SU-DHL-6 (cell line): ENCODE measurements at regions not wholly inside any gene's neighbourhood (a gene's known extent, or its start where the extent isn't known, plus 50 kb on each side); places are given as distances from the start of the nearest gene placed in this dataset.

Experiments used
- H2AFZ ChIP-seq: fragments of 200-600 bp; sonication (generic); 2 replicates; pipeline ENCODE4 v1.6.1; 2014; ENCODE audit warnings: low read depth, mild to moderate bottlenecking, moderate library complexity, mixed read lengths, antibody characterized with exemption, low read length; ENCODE audit not compliant: severe bottlenecking
- H3F3A ChIP-seq: fragments of 200-600 bp; shearing (Covaris generic); 2 replicates; pipeline ENCODE4 v1.6.0; 2016; ENCODE audit warnings: antibody characterized with exemption, mild to moderate bottlenecking; ENCODE audit not compliant: insufficient read depth
- H3K27ac ChIP-seq: fragments of 200-600 bp; sonication (generic); 2 replicates; pipeline ENCODE4 v1.5.1; 2016; ENCODE audit warnings: low read depth, mild to moderate bottlenecking, low read length, moderate library complexity, mixed read lengths
- H3K27me3 ChIP-seq: fragments of 200-600 bp; sonication (generic), shearing (Covaris generic); 2 replicates; pipeline ENCODE4 v1.6.0; 2014; ENCODE audit warnings: mild to moderate bottlenecking, low read length
- H3K36me3 ChIP-seq: fragments of 200-600 bp; sonication (generic); 2 replicates; pipeline ENCODE4 v1.6.1; 2014; ENCODE audit warnings: mild to moderate bottlenecking, low read length, mixed read lengths
- H3K4me2 ChIP-seq: fragments of 300-600, 200-600 bp; shearing (Covaris generic), sonication (generic); 2 replicates; pipeline ENCODE4 v1.6.0; 2014; ENCODE audit warnings: low read length, low read depth, mild to moderate bottlenecking; ENCODE audit not compliant: poor library complexity, severe bottlenecking
- H3K4me3 ChIP-seq: fragments of 200-600 bp; sonication (generic); 2 replicates; pipeline ENCODE4 v1.5.1; 2014; ENCODE audit warnings: antibody characterized with exemption, low read length, mild to moderate bottlenecking, mixed read lengths; ENCODE audit not compliant: insufficient read depth, poor library complexity, severe bottlenecking
- H3K79me2 ChIP-seq: fragments of 200-600 bp; sonication (generic); 2 replicates; pipeline ENCODE4 v1.6.1; 2014; ENCODE audit warnings: mild to moderate bottlenecking, low read length, moderate library complexity; ENCODE audit not compliant: insufficient read depth
- H3K9ac ChIP-seq: fragments of 200-600 bp; sonication (generic); 2 replicates; pipeline ENCODE4 v1.7.0; 2014; ENCODE audit warnings: mild to moderate bottlenecking, low read length
- H3K9me2 ChIP-seq: fragments of 200-600 bp; sonication (generic); replicated peaks from 2 replicates; pipeline ENCODE4 v1.6.1; 2014; ENCODE audit warnings: low read length; ENCODE audit not compliant: insufficient read depth
- H3K9me3 ChIP-seq: fragments of 200-600 bp; sonication (generic); 2 replicates; pipeline ENCODE4 v1.6.1; 2014; ENCODE audit warnings: low read length, mixed read lengths; ENCODE audit not compliant: insufficient read depth
- H4K20me1 ChIP-seq: fragments of 200-600 bp; sonication (generic); 2 replicates; pipeline ENCODE4 v1.6.1; 2014; ENCODE audit warnings: low read depth, mild to moderate bottlenecking, antibody characterized with exemption, low read length, moderate library complexity, mixed read lengths
- CTCF ChIP-seq: fragments of 200-600 bp; sonication (generic); IDR thresholded peaks from one replicate; pipeline ENCODE4 v1.5.1; 2017; ENCODE audit warnings: antibody characterized with exemption, mild to moderate bottlenecking, low read length, moderate library complexity; ENCODE audit not compliant: insufficient read depth, poor library complexity, severe bottlenecking
- EZH2phosphoT487 ChIP-seq: fragments of 200-600 bp; sonication (generic), shearing (Covaris generic); conservative IDR thresholded peaks from 2 replicates; pipeline ENCODE4 v1.6.1; 2018; ENCODE audit warnings: mild to moderate bottlenecking, antibody characterized with exemption, low read length, moderate library complexity, mixed read lengths

- no peak overlapping the region for H3K4me3 ChIP-seq
- H2AFZ ChIP-seq = no peak overlapping the region
- no peaks in the 10 kb centered on the region for H3K27me3 ChIP-seq
- no peak overlapping the region for H3K4me2 ChIP-seq
- H3F3A ChIP-seq = no peaks in the 10 kb centered on the region
- H3K9me2 ChIP-seq = no peaks in the 10 kb centered on the region
- H3K79me2 ChIP-seq = no peaks in the 10 kb centered on the region
- H3K9me3 ChIP-seq = no peaks in the 10 kb centered on the region
- no peak overlapping the region for H3K27ac ChIP-seq
- no peaks in the 10 kb centered on the region for H3K36me3 ChIP-seq
- H4K20me1 ChIP-seq = no peaks in the 10 kb centered on the region
- no peak overlapping the region for H3K9ac ChIP-seq
- no peak for TF ChIP-seq EZH2phosphoT487
- no peak for TF ChIP-seq CTCF
These were observed 409.6 kb downstream of the GPAM start for GRCh38 chr10:111773950-111774349.

DNA sequence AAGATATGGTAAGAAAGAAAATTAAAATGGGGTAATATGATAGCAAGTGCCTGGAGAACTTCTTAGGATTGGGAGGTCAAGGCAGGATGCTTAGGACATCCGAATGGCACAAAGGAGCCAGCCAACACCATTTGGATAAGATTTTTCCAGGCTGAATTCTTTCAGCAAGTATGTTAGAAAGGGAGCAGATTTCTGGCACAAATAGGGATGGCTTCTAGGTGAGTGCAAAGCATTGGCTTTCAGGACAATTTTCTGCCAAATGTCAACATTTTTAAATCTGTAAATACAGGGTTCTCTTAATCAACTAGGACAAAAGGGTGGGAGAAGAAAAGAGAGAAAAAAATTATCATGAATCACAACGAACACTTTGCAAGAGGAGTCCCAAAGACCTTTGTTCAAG, 409.1 kb downstream of the GPAM start:
- Histone ChIP-seq H2AFZ (no peak overlapping the region), H3K27me3 (no peaks in the 10 kb centered on the region), H3K4me3 (no peak overlapping the region), H3K27ac (no peak overlapping the region), H3K9me2 (no peaks in the 10 kb centered on the region), H3K9me3 (no peaks in the 10 kb centered on the region), H3K4me2 (no peak overlapping the region), H3K9ac (no peak overlapping the region), H3K36me3 (no peaks in the 10 kb centered on the region), H3F3A (no peaks in the 10 kb centered on the region), H4K20me1 (no peaks in the 10 kb centered on the region), H3K79me2 (no peaks in the 10 kb centered on the region)
- TF ChIP-seq CTCF = no peak
- TF ChIP-seq EZH2phosphoT487 = no peak

DNA sequence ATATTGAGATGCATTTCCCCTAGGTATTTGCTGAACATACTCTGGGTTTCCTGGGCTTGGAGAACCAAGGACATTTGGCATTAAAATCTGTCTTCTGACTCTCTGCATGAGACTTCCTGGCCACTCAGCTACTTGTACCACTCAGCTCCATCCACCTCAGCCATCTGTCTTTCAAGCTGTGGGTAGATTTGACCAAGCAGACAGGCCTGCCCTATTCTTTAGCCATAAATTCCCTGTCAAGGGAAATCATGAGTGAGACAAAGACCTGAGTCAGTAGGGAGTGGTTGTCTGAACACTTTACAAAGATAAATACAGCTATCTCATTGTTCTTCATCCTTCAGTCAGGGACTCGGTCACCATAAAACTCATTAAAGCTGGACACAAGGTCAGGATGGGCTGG, 399.1 kb downstream of the GPAM start:
- no peak overlapping the region for H3K4me3 ChIP-seq
- H3K27me3 ChIP-seq = no peaks in the 10 kb centered on the region
- H2AFZ ChIP-seq = no peak overlapping the region
- no peak overlapping the region for H3K27ac ChIP-seq
- H3K9me2 ChIP-seq = no peaks in the 10 kb centered on the region
- no peak overlapping the region for H3K9ac ChIP-seq
- TF ChIP-seq EZH2phosphoT487 (no peak), CTCF (no peak)
- no peaks in the 10 kb centered on the region for H3K36me3 ChIP-seq
- H3K4me2 ChIP-seq = no peak overlapping the region
- H3F3A ChIP-seq = no peaks in the 10 kb centered on the region
- H3K79me2 ChIP-seq = no peaks in the 10 kb centered on the region
- no peaks in the 10 kb centered on the region for H3K9me3 ChIP-seq
- H4K20me1 ChIP-seq = no peaks in the 10 kb centered on the region

DNA sequence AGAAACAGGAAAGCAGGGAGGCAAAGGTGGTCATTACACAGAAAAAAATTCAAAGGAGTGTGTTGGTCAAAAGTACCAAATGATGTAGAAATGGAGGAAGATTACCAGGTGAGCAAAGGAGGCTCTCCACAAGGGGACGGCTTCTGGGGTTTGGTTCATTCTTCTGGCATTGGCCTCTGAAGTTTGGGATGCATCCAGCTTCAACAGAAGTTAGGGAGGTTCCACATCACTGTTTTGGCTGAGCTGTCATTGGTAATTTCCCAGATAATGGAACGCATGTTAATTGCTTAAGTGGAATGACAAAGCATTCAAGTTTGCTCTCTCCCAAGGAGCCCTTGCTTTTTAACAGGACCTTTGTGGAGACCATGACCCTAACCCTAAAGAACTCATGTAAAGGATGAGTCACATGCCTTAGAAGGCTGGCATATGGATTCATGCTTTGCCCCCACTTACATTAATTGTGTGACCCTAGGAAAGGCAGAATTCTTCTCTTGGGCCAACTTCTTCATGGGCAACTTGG, 398.6 kb downstream of the GPAM start:
- Histone ChIP-seq H3K9me2 (no peaks in the 10 kb centered on the region), H3K79me2 (no peaks in the 10 kb centered on the region), H3K9ac (no peak overlapping the region), H4K20me1 (no peaks in the 10 kb centered on the region), H3F3A (no peaks in the 10 kb centered on the region), H3K4me3 (no peak overlapping the region), H2AFZ (no peak overlapping the region), H3K27ac (no peak overlapping the region), H3K27me3 (no peaks in the 10 kb centered on the region), H3K9me3 (no peaks in the 10 kb centered on the region), H3K36me3 (no peaks in the 10 kb centered on the region), H3K4me2 (no peak overlapping the region)
- TF ChIP-seq EZH2phosphoT487 (no peak), CTCF (no peak)
